ENCODE measurements at regions not wholly inside any gene's neighbourhood (a gene's known extent, or its start where the extent isn't known, plus 50 kb on each side); places are given as distances from the start of the nearest gene placed in this dataset.

DNA sequence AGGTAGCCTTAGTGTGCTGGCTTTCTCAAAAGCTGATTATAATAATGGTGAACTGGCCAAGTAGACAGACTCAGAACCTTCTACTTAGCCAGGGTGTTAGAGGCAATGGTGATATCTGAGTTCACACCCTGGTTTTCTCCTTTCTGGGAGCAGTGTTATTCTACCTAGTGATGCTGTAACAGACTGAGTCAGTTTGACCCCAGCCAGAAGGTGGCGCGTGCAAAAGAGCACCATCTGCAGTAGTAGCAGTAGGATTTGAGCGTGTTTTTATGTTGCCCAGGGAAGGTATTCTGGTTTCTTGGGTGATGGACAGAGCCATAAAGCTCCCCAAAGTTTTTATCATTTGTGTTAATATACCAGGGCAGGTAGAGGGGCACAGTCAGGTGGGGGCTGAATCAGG, 143.8 kb upstream of the CPXCR1 start:
- TF ChIP-seq, protein P1, sequence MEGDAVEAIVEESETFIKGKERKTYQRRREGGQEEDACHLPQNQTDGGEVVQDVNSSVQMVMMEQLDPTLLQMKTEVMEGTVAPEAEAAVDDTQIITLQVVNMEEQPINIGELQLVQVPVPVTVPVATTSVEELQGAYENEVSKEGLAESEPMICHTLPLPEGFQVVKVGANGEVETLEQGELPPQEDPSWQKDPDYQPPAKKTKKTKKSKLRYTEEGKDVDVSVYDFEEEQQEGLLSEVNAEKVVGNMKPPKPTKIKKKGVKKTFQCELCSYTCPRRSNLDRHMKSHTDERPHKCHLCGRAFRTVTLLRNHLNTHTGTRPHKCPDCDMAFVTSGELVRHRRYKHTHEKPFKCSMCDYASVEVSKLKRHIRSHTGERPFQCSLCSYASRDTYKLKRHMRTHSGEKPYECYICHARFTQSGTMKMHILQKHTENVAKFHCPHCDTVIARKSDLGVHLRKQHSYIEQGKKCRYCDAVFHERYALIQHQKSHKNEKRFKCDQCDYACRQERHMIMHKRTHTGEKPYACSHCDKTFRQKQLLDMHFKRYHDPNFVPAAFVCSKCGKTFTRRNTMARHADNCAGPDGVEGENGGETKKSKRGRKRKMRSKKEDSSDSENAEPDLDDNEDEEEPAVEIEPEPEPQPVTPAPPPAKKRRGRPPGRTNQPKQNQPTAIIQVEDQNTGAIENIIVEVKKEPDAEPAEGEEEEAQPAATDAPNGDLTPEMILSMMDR (conservative IDR thresholded peaks at IDR 0.05), result no peak
- H3K4me1 Mint-ChIP-seq, result peaks cover 19% of the 10 kb centered on the region
- H3K4me3 Mint-ChIP-seq, result no peak overlapping the region
- H3K9me3 Mint-ChIP-seq, result peaks cover 8% of the 10 kb centered on the region
- H3K27ac Mint-ChIP-seq (ENCODE audit: unreplicated experiment), result no peak overlapping the region
- no peak for DNase-seq (ENCODE audit: low read depth, low spot score)
- H3K27me3 Mint-ChIP-seq (ENCODE audit: low read depth), result no peaks in the 10 kb centered on the region
- H3K36me3 Mint-ChIP-seq (ENCODE audit: low read depth), result no peaks in the 10 kb centered on the region

DNA sequence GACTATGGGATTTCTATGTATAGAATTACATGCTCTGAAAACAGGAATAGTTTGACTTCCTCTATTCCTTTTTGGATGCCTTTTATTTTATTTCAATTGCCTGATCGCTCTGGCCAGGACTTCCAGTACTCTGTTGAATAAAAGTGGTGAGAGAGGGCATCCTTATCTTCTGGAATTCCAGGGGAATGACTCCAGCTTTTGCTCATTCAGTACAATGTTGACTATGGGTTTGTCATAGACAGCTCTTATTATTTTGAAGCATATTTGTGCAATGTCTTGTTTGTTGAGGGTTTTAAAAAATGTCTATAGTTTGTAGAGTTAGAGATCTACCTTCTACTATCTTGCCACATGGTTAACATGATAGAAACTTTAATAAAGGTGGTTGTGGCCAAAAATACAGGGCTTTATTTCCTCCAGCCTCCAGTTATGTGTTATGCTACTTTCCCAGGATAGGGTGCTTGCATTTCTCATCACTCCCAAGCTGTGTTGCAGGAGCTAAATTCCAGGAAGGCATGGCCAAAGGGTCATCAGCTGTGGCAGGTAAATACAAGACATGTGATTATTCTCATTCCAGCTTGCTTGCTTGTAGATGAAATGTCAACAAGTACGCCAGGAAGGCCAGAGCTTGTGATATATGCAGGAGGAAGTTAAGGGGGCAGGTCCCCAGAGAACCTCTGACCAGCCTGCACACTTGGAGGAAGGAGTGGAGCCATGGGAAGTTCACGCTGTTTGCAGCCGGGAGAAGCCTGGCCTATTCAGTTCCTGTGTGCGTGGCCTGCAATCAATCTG, 142.4 kb upstream of the CPXCR1 start:
- peaks cover 6% of the 10 kb centered on the region for H3K9me3 Mint-ChIP-seq
- H3K4me3 Mint-ChIP-seq, result no peak overlapping the region
- no peak for DNase-seq (ENCODE audit: low read depth, low spot score)
- H3K27ac Mint-ChIP-seq (ENCODE audit: unreplicated experiment), result peak overlapping the region; percentile 71
- H3K27me3 Mint-ChIP-seq (ENCODE audit: low read depth), result no peaks in the 10 kb centered on the region
- TF ChIP-seq, protein P1 (conservative IDR thresholded peaks at IDR 0.05), result no peak
- no peaks in the 10 kb centered on the region for H3K36me3 Mint-ChIP-seq (ENCODE audit: low read depth)
- peaks cover 19% of the 10 kb centered on the region for H3K4me1 Mint-ChIP-seq

DNA sequence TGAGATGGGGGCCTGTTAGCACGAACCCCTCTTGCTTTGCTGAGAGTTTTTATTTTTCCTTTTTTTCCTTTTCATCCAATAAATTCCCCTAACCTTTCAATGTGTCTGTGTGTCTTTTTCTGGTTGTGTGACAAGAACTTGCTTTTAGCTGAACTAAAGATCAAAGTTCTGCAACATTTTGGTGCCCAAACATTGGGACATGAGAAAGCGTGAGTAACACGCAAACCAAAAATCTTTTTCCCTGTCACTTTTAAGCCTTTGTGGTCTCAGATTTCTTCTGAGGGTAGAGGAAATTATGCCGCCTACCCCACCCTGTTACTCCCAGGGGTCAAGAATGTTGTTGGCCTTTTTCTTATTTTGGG, 141.8 kb upstream of the CPXCR1 start:
- no peak for DNase-seq (ENCODE audit: low read depth, low spot score)
- Mint-ChIP-seq H3K9me3 (peaks cover 2% of the 10 kb centered on the region), H3K27me3 (ENCODE audit: low read depth) (no peaks in the 10 kb centered on the region), H3K4me3 (no peak overlapping the region), H3K27ac (ENCODE audit: unreplicated experiment) (no peak overlapping the region), H3K4me1 (peaks cover 19% of the 10 kb centered on the region), H3K36me3 (ENCODE audit: low read depth) (no peaks in the 10 kb centered on the region)
- TF ChIP-seq, protein P1 (conservative IDR thresholded peaks at IDR 0.05), result no peak

DNA sequence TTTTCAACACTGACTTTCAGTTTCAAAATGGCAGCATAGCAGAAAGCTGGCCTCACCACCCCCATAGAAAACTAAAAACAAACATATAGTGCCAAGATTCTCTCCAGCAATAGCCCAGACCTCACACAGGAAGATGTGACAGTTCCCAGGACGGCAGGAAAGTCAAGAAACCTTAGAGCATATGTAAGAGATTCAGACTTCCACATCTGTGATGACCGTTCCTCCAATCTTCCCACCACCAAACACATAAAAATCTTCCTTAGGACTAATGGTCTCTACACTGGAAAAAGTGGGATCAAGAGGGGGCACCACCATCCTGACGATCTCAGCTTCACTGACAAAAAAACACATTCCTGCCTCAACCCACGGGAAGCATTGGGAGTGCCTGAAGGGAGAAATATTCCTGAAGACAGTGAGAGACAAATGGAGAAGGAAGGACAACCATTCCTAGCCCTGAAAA, 134.1 kb upstream of the CPXCR1 start:
- Mint-ChIP-seq H3K36me3 (ENCODE audit: low read depth) (no peaks in the 10 kb centered on the region), H3K9me3 (peaks cover 2% of the 10 kb centered on the region), H3K4me3 (peak overlapping the region; percentile 3), H3K27me3 (ENCODE audit: low read depth) (no peaks in the 10 kb centered on the region), H3K27ac (ENCODE audit: unreplicated experiment) (peak overlapping the region; percentile 8), H3K4me1 (peaks cover 6% of the 10 kb centered on the region)
- TF ChIP-seq, protein P1 (conservative IDR thresholded peaks at IDR 0.05), result no peak
- no peak for DNase-seq (ENCODE audit: low read depth, low spot score)

DNA sequence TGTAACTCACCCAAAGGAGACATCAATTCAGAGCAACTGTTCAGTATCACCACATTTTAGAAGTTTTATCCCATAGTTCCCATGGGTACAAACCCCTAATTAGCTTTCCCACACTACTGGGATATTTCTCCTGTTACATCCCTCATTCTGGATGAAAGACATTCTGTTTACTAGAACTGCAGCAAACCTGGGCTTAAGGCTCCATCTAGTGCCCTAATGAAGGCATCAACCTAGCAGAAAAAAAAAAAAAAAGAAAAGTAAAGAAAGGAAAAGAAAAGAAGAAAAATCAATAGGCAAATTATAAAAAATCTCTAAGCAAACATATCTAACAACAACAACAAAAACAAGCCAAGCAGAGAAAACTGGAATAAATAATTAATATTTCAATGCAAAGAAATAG, 133.7 kb upstream of the CPXCR1 start:
- peaks cover 2% of the 10 kb centered on the region for H3K9me3 Mint-ChIP-seq
- peaks cover 6% of the 10 kb centered on the region for H3K4me1 Mint-ChIP-seq
- no peak for DNase-seq (ENCODE audit: low read depth, low spot score)
- H3K4me3 Mint-ChIP-seq, result no peak overlapping the region
- TF ChIP-seq, protein P1 (conservative IDR thresholded peaks at IDR 0.05), result peak; percentile 85
- no peak overlapping the region for H3K27ac Mint-ChIP-seq (ENCODE audit: unreplicated experiment)
- H3K36me3 Mint-ChIP-seq (ENCODE audit: low read depth), result no peaks in the 10 kb centered on the region
- H3K27me3 Mint-ChIP-seq (ENCODE audit: low read depth), result no peaks in the 10 kb centered on the region
